ENCODE measurements at regions not wholly inside any gene's neighbourhood (a gene's known extent, or its start where the extent isn't known, plus 50 kb on each side); places are given as distances from the start of the nearest gene placed in this dataset.

DNA sequence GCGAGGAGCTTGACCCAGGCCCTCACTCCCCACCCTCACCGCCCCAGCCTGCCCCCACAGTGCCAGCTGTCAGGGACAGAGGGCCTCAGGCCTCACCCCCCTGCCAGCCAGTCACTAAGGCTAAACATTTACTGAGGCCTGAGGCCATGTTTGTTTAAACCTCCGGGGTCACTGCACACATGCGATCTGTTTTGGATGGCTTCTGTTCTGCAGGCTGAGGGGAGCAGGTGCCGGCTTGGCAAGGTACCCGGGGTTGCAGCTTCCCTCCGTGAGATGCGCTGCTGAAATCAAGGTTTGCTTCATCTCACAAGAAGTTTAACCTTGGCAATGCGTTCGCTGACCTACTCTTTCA is 103.3 kb upstream of the BOD1 start:
- TF ChIP-seq GATA3 (IDR thresholded peaks at IDR 0.05; ENCODE audit: low read depth, low read length), result no peak
- no peak for TF ChIP-seq GATA2 (IDR thresholded peaks at IDR 0.05; ENCODE audit: low read depth, low read length)

DNA sequence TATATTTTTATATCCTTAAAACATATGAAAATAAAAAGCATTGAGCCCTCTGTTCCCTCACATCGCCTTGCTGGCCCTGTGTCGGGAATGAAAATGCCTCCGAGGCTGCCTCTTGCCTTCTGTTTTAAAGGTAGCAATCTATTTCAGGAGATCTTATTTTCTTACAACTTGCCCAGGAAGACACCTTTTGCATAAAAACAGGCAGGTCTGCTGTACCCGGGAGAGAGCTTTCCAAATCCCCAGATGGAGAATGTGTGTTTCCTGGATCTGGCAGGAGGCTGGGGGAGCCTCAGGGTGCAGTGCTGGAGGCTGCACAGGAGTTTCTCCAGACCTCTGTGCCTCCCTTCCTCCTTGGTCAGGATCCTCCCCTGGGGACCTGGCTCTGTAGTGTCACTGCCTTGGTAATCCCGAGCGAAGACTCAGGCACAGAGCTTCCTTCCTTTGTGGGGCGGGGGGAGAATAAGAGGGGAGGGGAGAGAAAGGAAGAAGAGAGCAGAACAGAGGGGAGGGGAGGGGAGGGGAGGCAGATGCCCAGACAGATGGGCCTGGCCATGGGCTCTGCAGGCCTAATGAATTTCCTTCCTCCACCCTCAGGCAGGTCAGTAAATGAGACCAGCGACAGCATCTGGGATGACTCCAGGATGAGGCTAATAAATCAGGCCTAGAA is 104.0 kb upstream of the BOD1 start:
- no peak for TF ChIP-seq GATA3 (IDR thresholded peaks at IDR 0.05; ENCODE audit: low read depth, low read length)
- TF ChIP-seq GATA2 (IDR thresholded peaks at IDR 0.05; ENCODE audit: low read depth, low read length), result no peak

- TF ChIP-seq GATA3 (IDR thresholded peaks at IDR 0.05; ENCODE audit: low read depth, low read length) (no peak), GATA2 (IDR thresholded peaks at IDR 0.05; ENCODE audit: low read depth, low read length) (no peak)
These were observed 104.6 kb upstream of the BOD1 start for GRCh38 chr5:173720953-173721600.

DNA sequence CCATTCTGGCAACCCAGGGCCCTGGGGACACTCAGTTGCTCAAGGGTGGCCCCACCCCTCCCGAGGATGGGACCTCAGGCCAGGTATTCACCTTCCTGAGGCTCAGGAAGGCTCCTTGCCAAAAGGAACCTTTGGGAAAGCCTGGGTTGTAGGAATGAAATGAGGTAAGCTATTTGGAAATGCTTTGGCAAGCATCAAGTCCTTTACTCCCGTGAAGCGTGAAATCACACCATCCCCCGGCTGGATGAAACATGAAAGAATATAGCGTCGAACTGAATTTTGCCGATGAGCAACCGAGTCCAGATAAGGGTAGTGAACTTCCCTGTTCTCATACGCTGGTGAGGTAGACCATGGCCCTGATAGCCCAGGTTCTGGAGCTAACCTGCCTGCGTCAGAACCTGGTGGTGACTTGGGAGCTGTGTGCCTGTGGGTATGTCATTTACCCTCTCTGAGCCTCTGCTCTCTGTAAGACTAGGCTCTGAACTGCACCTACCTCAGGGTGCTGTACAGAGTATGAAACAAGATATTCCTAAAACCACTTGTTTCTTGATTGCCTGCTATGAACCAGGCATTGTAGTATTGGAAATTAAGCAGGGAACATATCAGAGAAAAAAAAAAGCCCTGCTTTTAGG is 105.3 kb upstream of the BOD1 start:
- no peak for TF ChIP-seq GATA2 (IDR thresholded peaks at IDR 0.05; ENCODE audit: low read depth, low read length)
- TF ChIP-seq GATA3 (IDR thresholded peaks at IDR 0.05; ENCODE audit: low read depth, low read length), result no peak

DNA sequence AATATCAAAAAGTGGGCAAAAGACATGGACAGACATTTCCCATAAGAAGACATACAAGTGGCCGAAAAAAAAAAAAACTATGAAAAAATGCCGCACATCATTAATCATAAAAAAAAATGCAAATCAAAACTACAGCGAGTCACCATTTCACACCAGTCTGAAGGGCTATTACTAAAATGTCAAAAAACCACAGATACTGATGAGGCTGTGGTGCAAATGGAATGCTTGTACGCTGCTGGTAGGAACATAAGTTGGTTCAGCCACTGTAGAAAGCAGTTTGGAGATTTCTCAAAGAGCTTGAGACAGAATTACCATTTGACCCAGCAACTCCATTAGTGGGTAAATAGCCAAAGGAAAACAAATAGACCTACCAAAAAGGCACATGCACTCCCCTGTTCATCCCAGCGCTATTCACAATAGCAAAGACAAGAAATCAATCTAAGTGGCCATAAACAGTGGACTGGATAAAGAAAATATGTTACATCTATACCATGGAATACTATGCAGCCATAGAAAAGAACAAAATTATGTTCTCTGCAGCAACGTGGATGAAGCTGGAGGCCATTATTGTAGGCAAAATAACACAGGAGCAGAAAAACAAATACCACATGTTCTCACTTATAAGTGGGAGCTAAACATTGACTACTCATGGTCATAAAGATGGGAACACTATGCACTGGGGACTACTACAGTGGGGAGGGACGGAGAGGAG is 110.6 kb upstream of the BOD1 start:
- no peak for TF ChIP-seq GATA2 (IDR thresholded peaks at IDR 0.05; ENCODE audit: low read depth, low read length)
- no peak for TF ChIP-seq GATA3 (IDR thresholded peaks at IDR 0.05; ENCODE audit: low read depth, low read length)

- TF ChIP-seq GATA3 (IDR thresholded peaks at IDR 0.05; ENCODE audit: low read depth, low read length) (no peak), GATA2 (IDR thresholded peaks at IDR 0.05; ENCODE audit: low read depth, low read length) (no peak)
These were observed 111.7 kb upstream of the BOD1 start for GRCh38 chr5:173727839-173728778.

- TF ChIP-seq GATA3 (IDR thresholded peaks at IDR 0.05; ENCODE audit: low read depth, low read length) (peak; percentile 82), GATA2 (IDR thresholded peaks at IDR 0.05; ENCODE audit: low read depth, low read length) (peak; percentile 75)
These were observed 112.8 kb upstream of the BOD1 start for GRCh38 chr5:173729079-173729765.

GRCh38 chr5:173730632-173731298 is 114.3 kb upstream of the BOD1 start:
- TF ChIP-seq GATA2 (IDR thresholded peaks at IDR 0.05; ENCODE audit: low read depth, low read length) (no peak), GATA3 (IDR thresholded peaks at IDR 0.05; ENCODE audit: low read depth, low read length) (no peak)

DNA sequence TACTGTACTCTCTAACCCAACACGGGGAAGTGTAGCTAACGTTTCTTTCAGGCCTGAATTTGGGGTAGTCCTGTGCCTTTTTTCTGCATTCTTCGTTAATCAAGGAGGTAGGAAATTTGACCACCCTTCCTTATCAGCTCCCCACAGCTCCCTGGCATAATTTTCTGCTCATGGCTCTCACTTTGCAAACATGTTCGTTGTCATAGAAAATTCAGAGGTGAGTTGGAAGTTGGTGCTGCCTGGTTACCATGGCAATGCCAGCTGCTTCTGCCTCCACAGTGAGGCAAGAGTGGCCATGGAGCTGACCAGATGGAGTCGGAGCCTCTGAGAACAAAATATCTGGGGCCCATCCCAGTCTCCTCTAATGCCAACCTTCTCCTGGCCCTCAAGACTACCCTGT is 116.6 kb upstream of the BOD1 start:
- TF ChIP-seq GATA3 (IDR thresholded peaks at IDR 0.05; ENCODE audit: low read depth, low read length) (no peak), GATA2 (IDR thresholded peaks at IDR 0.05; ENCODE audit: low read depth, low read length) (no peak)

DNA sequence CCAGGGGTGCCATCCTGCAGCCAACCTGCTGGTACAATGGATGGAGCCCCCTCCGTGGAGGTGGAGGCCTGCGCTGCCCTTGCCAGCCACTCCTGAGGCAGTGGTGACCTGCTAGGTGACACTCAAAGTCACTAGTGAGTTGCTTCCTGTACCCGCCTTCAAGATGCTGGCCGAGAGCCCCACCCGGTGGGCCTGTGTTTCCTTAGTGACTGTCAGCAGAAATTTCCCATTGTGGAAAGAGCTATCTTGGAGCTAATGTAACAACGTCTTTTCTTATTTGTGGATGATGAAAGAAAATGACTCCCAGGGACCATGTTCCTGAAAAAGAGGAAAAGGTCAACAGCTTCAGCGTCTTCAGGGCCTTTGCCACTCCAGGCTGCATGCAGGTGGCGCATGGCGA is 117.0 kb upstream of the BOD1 start:
- TF ChIP-seq GATA3 (IDR thresholded peaks at IDR 0.05; ENCODE audit: low read depth, low read length), result no peak
- TF ChIP-seq GATA2 (IDR thresholded peaks at IDR 0.05; ENCODE audit: low read depth, low read length), result no peak

DNA sequence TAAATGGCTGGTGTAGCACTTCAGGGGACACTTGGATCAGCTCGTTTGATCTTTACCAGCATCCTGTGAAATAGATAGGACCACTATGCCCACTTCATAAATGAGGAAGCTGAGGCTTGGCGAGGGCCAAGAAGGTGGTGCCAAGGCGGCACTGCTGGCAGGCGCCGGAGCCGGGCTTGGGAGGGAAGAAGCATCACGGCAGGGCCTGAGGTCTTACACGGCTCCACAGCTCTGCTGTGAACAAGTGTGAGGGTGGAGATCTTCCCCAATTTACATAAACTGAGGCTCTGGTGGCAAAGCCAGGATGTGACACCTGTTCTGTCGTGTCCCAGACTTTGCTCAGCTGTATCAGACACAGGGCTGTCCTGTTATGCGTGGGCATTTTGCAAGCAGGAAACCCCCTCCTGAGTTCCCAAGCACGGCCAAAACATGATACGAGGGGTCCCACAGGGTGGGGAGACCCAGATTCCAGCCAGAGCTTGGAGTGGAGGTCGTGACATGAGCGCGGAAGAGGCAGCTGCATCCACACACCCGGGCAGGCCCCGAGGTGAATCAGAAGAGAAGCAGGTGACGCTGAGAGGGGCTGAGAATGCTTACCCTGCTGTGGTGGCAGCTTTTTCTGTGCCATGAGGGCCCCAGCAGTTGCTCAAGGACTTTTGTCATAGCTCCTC is 117.5 kb upstream of the BOD1 start:
- TF ChIP-seq GATA2 (IDR thresholded peaks at IDR 0.05; ENCODE audit: low read depth, low read length) (no peak), GATA3 (IDR thresholded peaks at IDR 0.05; ENCODE audit: low read depth, low read length) (no peak)

- TF ChIP-seq GATA3 (IDR thresholded peaks at IDR 0.05; ENCODE audit: low read depth, low read length) (no peak), GATA2 (IDR thresholded peaks at IDR 0.05; ENCODE audit: low read depth, low read length) (no peak)
These were observed 118.3 kb upstream of the BOD1 start for GRCh38 chr5:173734716-173735115.
